SK-N-SH (cell line): ENCODE measurements at regions not wholly inside any gene's neighbourhood (a gene's known extent, or its start where the extent isn't known, plus 50 kb on each side); places are given as distances from the start of the nearest gene placed in this dataset.

ENCODE experiments used
- FOSL2 ChIP-seq: IDR thresholded peaks from 2 replicates; pipeline ENCODE4 v1.4.0; 2012; ENCODE audit warnings: low read depth, mild to moderate bottlenecking, moderate library complexity, borderline replicate concordance
- FOXM1 ChIP-seq: IDR thresholded peaks from 2 replicates; pipeline ENCODE4 v1.4.0; 2012; ENCODE audit warnings: low read depth, mild to moderate bottlenecking
- GABPA ChIP-seq: IDR thresholded peaks from 2 replicates; pipeline ENCODE4 v1.4.0; 2012; ENCODE audit warnings: low read depth, mild to moderate bottlenecking
- NRF1 ChIP-seq: IDR thresholded peaks from 2 replicates; pipeline ENCODE4 v1.6.1; 2012; ENCODE audit warnings: low read depth, mild to moderate bottlenecking, low read length
- POLR2AphosphoS5 ChIP-seq: IDR thresholded peaks from 2 replicates; pipeline ENCODE4 v1.6.1; 2012; ENCODE audit warnings: low read depth, low read length
- REST ChIP-seq: IDR thresholded peaks from 2 replicates; pipeline ENCODE4 v1.6.1; 2012; ENCODE audit warnings: mild to moderate bottlenecking, low read depth, low read length, moderate library complexity
- RFX5 ChIP-seq: IDR thresholded peaks from 2 replicates; pipeline ENCODE4 v1.6.1; 2012; ENCODE audit warnings: mild to moderate bottlenecking, improper control_type of control experiment, low read length
- RXRA ChIP-seq: IDR thresholded peaks from 2 replicates; pipeline ENCODE4 v1.4.0; 2012; ENCODE audit warnings: low read depth, mild to moderate bottlenecking, borderline replicate concordance
- TAF1 ChIP-seq: IDR thresholded peaks from 2 replicates; pipeline ENCODE4 v1.6.1; 2012; ENCODE audit warnings: low read depth, mild to moderate bottlenecking, low read length, moderate library complexity, borderline replicate concordance
- TCF12 ChIP-seq: IDR thresholded peaks from 2 replicates; pipeline ENCODE4 v1.4.0; 2012
- ZBTB33 ChIP-seq: IDR thresholded peaks from 2 replicates; pipeline ENCODE4 v1.4.0; 2012; ENCODE audit warnings: low read depth, borderline replicate concordance
- TF ChIP-seq, protein P1 (sequence below): fragments of 200-600 bp; sonication (generic); IDR thresholded peaks from 2 replicates; pipeline ENCODE4 v1.6.1; 2017; ENCODE audit warnings: antibody characterized with exemption, mild to moderate bottlenecking, moderate library complexity
- TF ChIP-seq, protein P2 (sequence below): IDR thresholded peaks from 2 replicates; pipeline ENCODE4 v1.4.0; 2012; ENCODE audit warnings: low read depth
- TF ChIP-seq, protein P3 (sequence below): fragments of 150-350 bp; IDR thresholded peaks from 2 replicates; pipeline ENCODE4 v1.6.1; 2017; ENCODE audit warnings: antibody characterized with exemption, low read length, low read depth, borderline replicate concordance

DNA sequence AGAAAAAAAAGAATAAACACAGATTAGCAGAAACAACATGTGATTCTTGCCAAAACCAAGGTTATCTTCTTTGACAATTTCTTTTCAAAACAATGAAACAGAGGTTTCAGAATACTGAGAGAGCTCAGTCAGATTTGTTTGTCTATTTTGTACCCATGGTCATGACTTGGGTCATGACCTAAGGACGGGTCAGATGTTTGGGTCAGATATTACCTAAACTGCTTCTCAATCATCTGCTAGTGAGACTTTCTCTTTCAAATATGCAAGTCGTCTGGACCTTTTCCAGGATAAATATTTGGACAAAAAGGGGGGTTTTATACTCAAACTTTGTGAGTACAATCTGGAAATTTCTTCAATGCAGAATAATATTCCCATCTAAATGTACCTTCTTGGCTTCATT is 148.3 kb upstream of the USP38 start:
- TF ChIP-seq ZBTB33 (no peak), TAF1 (no peak), FOXM1 (no peak), RXRA (no peak), POLR2AphosphoS5 (no peak), RFX5 (no peak), TCF12 (no peak), GABPA (no peak), REST (no peak), NRF1 (no peak), FOSL2 (no peak)
- TF ChIP-seq, protein P1, sequence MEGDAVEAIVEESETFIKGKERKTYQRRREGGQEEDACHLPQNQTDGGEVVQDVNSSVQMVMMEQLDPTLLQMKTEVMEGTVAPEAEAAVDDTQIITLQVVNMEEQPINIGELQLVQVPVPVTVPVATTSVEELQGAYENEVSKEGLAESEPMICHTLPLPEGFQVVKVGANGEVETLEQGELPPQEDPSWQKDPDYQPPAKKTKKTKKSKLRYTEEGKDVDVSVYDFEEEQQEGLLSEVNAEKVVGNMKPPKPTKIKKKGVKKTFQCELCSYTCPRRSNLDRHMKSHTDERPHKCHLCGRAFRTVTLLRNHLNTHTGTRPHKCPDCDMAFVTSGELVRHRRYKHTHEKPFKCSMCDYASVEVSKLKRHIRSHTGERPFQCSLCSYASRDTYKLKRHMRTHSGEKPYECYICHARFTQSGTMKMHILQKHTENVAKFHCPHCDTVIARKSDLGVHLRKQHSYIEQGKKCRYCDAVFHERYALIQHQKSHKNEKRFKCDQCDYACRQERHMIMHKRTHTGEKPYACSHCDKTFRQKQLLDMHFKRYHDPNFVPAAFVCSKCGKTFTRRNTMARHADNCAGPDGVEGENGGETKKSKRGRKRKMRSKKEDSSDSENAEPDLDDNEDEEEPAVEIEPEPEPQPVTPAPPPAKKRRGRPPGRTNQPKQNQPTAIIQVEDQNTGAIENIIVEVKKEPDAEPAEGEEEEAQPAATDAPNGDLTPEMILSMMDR, result no peak
- TF ChIP-seq, protein P2, sequence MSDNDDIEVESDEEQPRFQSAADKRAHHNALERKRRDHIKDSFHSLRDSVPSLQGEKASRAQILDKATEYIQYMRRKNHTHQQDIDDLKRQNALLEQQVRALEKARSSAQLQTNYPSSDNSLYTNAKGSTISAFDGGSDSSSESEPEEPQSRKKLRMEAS, result no peak
- TF ChIP-seq, protein P3, sequence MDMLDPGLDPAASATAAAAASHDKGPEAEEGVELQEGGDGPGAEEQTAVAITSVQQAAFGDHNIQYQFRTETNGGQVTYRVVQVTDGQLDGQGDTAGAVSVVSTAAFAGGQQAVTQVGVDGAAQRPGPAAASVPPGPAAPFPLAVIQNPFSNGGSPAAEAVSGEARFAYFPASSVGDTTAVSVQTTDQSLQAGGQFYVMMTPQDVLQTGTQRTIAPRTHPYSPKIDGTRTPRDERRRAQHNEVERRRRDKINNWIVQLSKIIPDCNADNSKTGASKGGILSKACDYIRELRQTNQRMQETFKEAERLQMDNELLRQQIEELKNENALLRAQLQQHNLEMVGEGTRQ, result no peak
